Common myeloid progenitor, CD34-positive (primary cell): ENCODE measurements at regions not wholly inside any gene's neighbourhood (a gene's known extent, or its start where the extent isn't known, plus 50 kb on each side); places are given as distances from the start of the nearest gene placed in this dataset.

Source experiments
- CTCF ChIA-PET: fragments of 350-600 bp; sonication (Branson Sonifier 250); formaldehyde crosslinking; loops from one replicate; lab custom pipeline; 2021; ENCODE audit warnings: antibody characterized with exemption; lab: Charles Lee
- POLR2A ChIA-PET: fragments of 350-600 bp; sonication (Branson Sonifier 250); formaldehyde crosslinking; loops from one replicate; lab custom pipeline; 2021; ENCODE audit warnings: antibody characterized with exemption; lab: Charles Lee
- DNase-seq, 3 donors: peaks; one replicate each; pipeline versions ENCODE4 v3.0.0 to v3.0.0-alpha.2; 2013
- H3K27ac ChIP-seq, 2 experiments: 1 replicate in 1 of 2; 2 replicates in 1 of 2; pipeline ENCODE4 v1.7.0; 2013; ENCODE audit warnings: inconsistent platforms in 2 of 2, low read length in 2 of 2, mild to moderate bottlenecking in 2 of 2, low read depth in 1 of 2, moderate library complexity in 1 of 2; ENCODE audit not compliant: severe bottlenecking in 2 of 2, insufficient read depth in 1 of 2, poor library complexity in 1 of 2
- H3K27me3 ChIP-seq, 5 experiments: replicated peaks in 2 of 5; 1 replicate in 3 of 5; 2 replicates in 2 of 5; pipeline versions ENCODE4 v1.6.1 to v1.7.0; 2013; ENCODE audit warnings: low read length in 4 of 5, mild to moderate bottlenecking in 2 of 5, moderate library complexity in 2 of 5, inconsistent platforms in 1 of 5; ENCODE audit not compliant: insufficient read depth in 5 of 5, control insufficient read depth in 4 of 5
- H3K36me3 ChIP-seq, 4 experiments: 1 replicate in 2 of 4; 2 replicates in 2 of 4; pipeline versions ENCODE4 v1.6.1 to v1.7.0; 2013; ENCODE audit warnings: low read length in 3 of 4, control low read depth in 1 of 4, mild to moderate bottlenecking in 1 of 4; ENCODE audit not compliant: control insufficient read depth in 4 of 4, insufficient read depth in 4 of 4
- H3K4me1 ChIP-seq, 4 experiments: 1 replicate in 3 of 4; 2 replicates in 1 of 4; pipeline versions ENCODE4 v1.6.1 to v1.7.1; 2013; ENCODE audit warnings: low read length in 3 of 4, mild to moderate bottlenecking in 3 of 4, control low read depth in 1 of 4, inconsistent platforms in 1 of 4, moderate library complexity in 1 of 4; ENCODE audit not compliant: control insufficient read depth in 4 of 4, insufficient read depth in 4 of 4; ENCODE audit errors: control extremely low read depth in 1 of 4
- H3K4me3 ChIP-seq, 7 experiments: 1 replicate in 4 of 7; 2 replicates in 3 of 7; pipeline versions ENCODE4 v1.5.1 to v1.7.0; 2013; ENCODE audit warnings: mild to moderate bottlenecking in 7 of 7, low read length in 6 of 7, moderate library complexity in 6 of 7, inconsistent platforms in 2 of 7, low read depth in 2 of 7, control low read depth in 1 of 7; ENCODE audit not compliant: insufficient read depth in 4 of 7, control insufficient read depth in 1 of 7; ENCODE audit errors: extremely low read depth in 1 of 7
- H3K9me3 ChIP-seq, 5 experiments: 1 replicate in 4 of 5; 2 replicates in 1 of 5; pipeline versions ENCODE4 v1.6.1 to v1.7.1; 2013; ENCODE audit warnings: low read length in 4 of 5, mild to moderate bottlenecking in 2 of 5, inconsistent platforms in 1 of 5, low read depth in 1 of 5, moderate library complexity in 1 of 5; ENCODE audit not compliant: control insufficient read depth in 4 of 5, insufficient read depth in 2 of 5; ENCODE audit errors: control extremely low read depth in 1 of 5
- WGBS: methylation state at CpG from one replicate; pipeline ENCODE4 v1.1.5; 2013; ENCODE audit not compliant: insufficient coverage; 5-methylcytosine and 5-hydroxymethylcytosine counted together

- Histone ChIP-seq H3K27ac (no peak overlapping the region), H3K27me3 (peaks cover 0 to 2% (median 0%) of the 10 kb centered on the region in 5 experiments), H3K36me3 (no peaks in the 10 kb centered on the region), H3K4me1 (no peaks in the 10 kb centered on the region), H3K9me3 (no peaks in the 10 kb centered on the region), H3K4me3 (no peak overlapping the region)
- WGBS: 80% methylated on average over 7 of the region's 7 CpGs
- POLR2A ChIA-PET: no interaction called here
- DNase-seq: no peak
- CTCF ChIA-PET: no interaction called here
Observed at GRCh38 chr18:75344615-75345014, 82.9 kb downstream of the SMIM21 start.

- peaks cover 0 to 2% (median 0%) of the 10 kb centered on the region in 5 experiments for H3K27me3 ChIP-seq
- no peak overlapping the region for H3K4me3 ChIP-seq
- CTCF ChIA-PET: interaction anchor here (1.2 kb wide), 1 partner anchor 23 kb away, joined by 3 read pairs; no protein-coding TSS in a partner anchor
- H3K4me1 ChIP-seq: no peaks in the 10 kb centered on the region
- no peaks in the 10 kb centered on the region for H3K36me3 ChIP-seq
- no peaks in the 10 kb centered on the region for H3K9me3 ChIP-seq
- no peak overlapping the region for H3K27ac ChIP-seq
- POLR2A ChIA-PET: no interaction called here
- WGBS: 90% methylated on average over 7 of the region's 8 CpGs
- no peak for DNase-seq
Observed at GRCh38 chr18:75344161-75344560, 83.3 kb downstream of the SMIM21 start.

GRCh38 chr18:75343389-75343788 is 84.1 kb downstream of the SMIM21 start:
- DNase-seq: no peak
- no peaks in the 10 kb centered on the region for H3K4me1 ChIP-seq
- peaks cover 0 to 2% (median 0%) of the 10 kb centered on the region in 5 experiments for H3K27me3 ChIP-seq
- ChIA-PET CTCF (interaction anchor here (1.2 kb wide), 1 partner anchor 22 kb away, joined by 3 read pairs; no protein-coding TSS in a partner anchor), POLR2A (no interaction called here)
- no peak overlapping the region for H3K27ac ChIP-seq
- 98% methylated on average over 6 of the region's 6 CpGs for WGBS
- H3K9me3 ChIP-seq: no peaks in the 10 kb centered on the region
- H3K36me3 ChIP-seq: no peaks in the 10 kb centered on the region
- H3K4me3 ChIP-seq: no peak overlapping the region

- H3K4me3 ChIP-seq: no peak overlapping the region
- no peaks in the 10 kb centered on the region for H3K4me1 ChIP-seq
- no peak overlapping the region for H3K27ac ChIP-seq
- CTCF ChIA-PET: interaction anchor here (0.6 kb wide), 1 partner anchor 140 kb away, joined by 5 read pairs; no protein-coding TSS in a partner anchor
- peaks cover 0 to 2% (median 0%) of the 10 kb centered on the region in 5 experiments for H3K27me3 ChIP-seq
- H3K36me3 ChIP-seq: no peaks in the 10 kb centered on the region
- H3K9me3 ChIP-seq: no peaks in the 10 kb centered on the region
- WGBS: 85% methylated on average over 3 of the region's 6 CpGs
- POLR2A ChIA-PET: no interaction called here
- DNase-seq: no peak
Observed at GRCh38 chr18:75341897-75342296, 85.6 kb downstream of the SMIM21 start.

GRCh38 chr18:75341267-75341666 is 86.2 kb downstream of the SMIM21 start:
- ChIA-PET POLR2A (no interaction called here), CTCF (no interaction called here)
- 88% methylated on average over 9 of the region's 9 CpGs for WGBS
- no peak for DNase-seq
- no peaks in the 10 kb centered on the region for H3K9me3 ChIP-seq
- H3K4me3 ChIP-seq: no peak overlapping the region
- no peaks in the 10 kb centered on the region for H3K36me3 ChIP-seq
- no peaks in the 10 kb centered on the region for H3K4me1 ChIP-seq
- peaks cover 0 to 2% (median 0%) of the 10 kb centered on the region in 5 experiments for H3K27me3 ChIP-seq
- no peak overlapping the region for H3K27ac ChIP-seq

- ChIA-PET POLR2A (no interaction called here), CTCF (no interaction called here)
- Histone ChIP-seq H3K4me1 (no peaks in the 10 kb centered on the region), H3K36me3 (no peaks in the 10 kb centered on the region), H3K4me3 (no peak overlapping the region), H3K27ac (no peak overlapping the region), H3K27me3 (peaks cover 0 to 2% (median 0%) of the 10 kb centered on the region in 5 experiments), H3K9me3 (no peaks in the 10 kb centered on the region)
- WGBS: 98% methylated on average over 15 of the region's 21 CpGs
- DNase-seq: no peak
Observed at GRCh38 chr18:75339936-75340605, 87.4 kb downstream of the SMIM21 start.
